K562 (cell line): ENCODE measurements at regions not wholly inside any gene's neighbourhood (a gene's known extent, or its start where the extent isn't known, plus 50 kb on each side); places are given as distances from the start of the nearest gene placed in this dataset.

ENCODE experiments used
- FOXM1 ChIP-seq, 2 experiments: fragments of 450-650 bp in 1 of 2; sonication (generic) in 1 of 2; formaldehyde crosslinking in 1 of 2; IDR thresholded peaks; 2 replicates each; pipeline versions ENCODE4 v1.6.1 to v1.9.0; 2017 to 2022; ENCODE audit warnings: low read depth in 2 of 2, mild to moderate bottlenecking in 2 of 2, missing genetic modification reagents in 1 of 2, moderate library complexity in 1 of 2
- KLF16 ChIP-seq: IDR thresholded peaks from 2 replicates; pipeline ENCODE4 v1.6.1; 2016; ENCODE audit warnings: antibody characterized with exemption
- MAZ ChIP-seq, 2 experiments: fragments of 450-650 bp in 1 of 2; sonication (generic) in 1 of 2; formaldehyde crosslinking; IDR thresholded peaks in 1 of 2; conservative IDR thresholded peaks in 1 of 2; 2 replicates each; pipeline versions ENCODE4 v1.4.0 to v1.5.0; 2020; ENCODE audit warnings: mild to moderate bottlenecking in 1 of 2, missing genetic modification reagents in 1 of 2
- MCM7 ChIP-seq, 2 experiments: fragments of 450-650 bp; IDR thresholded peaks; 2 replicates each; pipeline ENCODE4 v1.6.1; 2016 to 2018
- NCOA2 ChIP-seq, 2 experiments: fragments of 450-650 bp; IDR thresholded peaks; 2 replicates each; pipeline ENCODE4 v1.6.1; 2018; ENCODE audit warnings: mild to moderate bottlenecking in 2 of 2, moderate library complexity in 1 of 2; ENCODE audit not compliant: partially characterized antibody in 2 of 2
- NR2C1 ChIP-seq, 2 experiments: fragments of 450-650 bp; IDR thresholded peaks; 2 replicates each; pipeline ENCODE4 v1.6.1; 2017; ENCODE audit warnings: mild to moderate bottlenecking in 2 of 2, antibody characterized with exemption in 1 of 2, inconsistent platforms in 1 of 2, missing compliant biosample characterization in 1 of 2, missing genetic modification characterization in 1 of 2
- SAFB2 ChIP-seq: fragments of 200-400 bp; formaldehyde crosslinking; IDR thresholded peaks from 2 replicates; pipeline ENCODE4 v1.6.1; 2018; ENCODE audit warnings: borderline replicate concordance, low read length, low read depth, moderate library complexity; ENCODE audit not compliant: severe bottlenecking
- ZNF124 ChIP-seq: sonication (generic); formaldehyde crosslinking; IDR thresholded peaks from 2 replicates; pipeline ENCODE4 v1.8.1; 2022; ENCODE audit warnings: missing genetic modification reagents
- ZNF24 ChIP-seq: fragments of 450-650 bp; IDR thresholded peaks from 2 replicates; pipeline ENCODE4 v1.6.1; 2016
- TF ChIP-seq, protein P1 (sequence below): fragments of 450-650 bp; formaldehyde crosslinking; IDR thresholded peaks from 2 replicates; pipeline ENCODE4 v1.4.0; 2020; ENCODE audit warnings: mild to moderate bottlenecking, moderate library complexity
- TF ChIP-seq, protein P2 (sequence below), 3 experiments: fragments of 200-800 bp in 1 of 3; sonication (Bioruptor generic) in 1 of 3; sonication (generic) in 1 of 3; formaldehyde crosslinking in 1 of 3; IDR thresholded peaks; 2 replicates each; pipeline versions ENCODE4 v1.6.1 to v1.8.0; 2016 to 2022; ENCODE audit warnings: mild to moderate bottlenecking in 2 of 3, missing compliant biosample characterization in 2 of 3, missing genetic modification characterization in 2 of 3, missing genetic modification reagents in 1 of 3
- TF ChIP-seq, protein P3 (sequence below): sonication (generic); formaldehyde crosslinking; IDR thresholded peaks from 2 replicates; pipeline ENCODE4 v1.8.0; 2022; ENCODE audit warnings: mild to moderate bottlenecking, missing genetic modification reagents
- TF ChIP-seq, protein P4 (sequence below): fragments of 250-450 bp; sonication (Bioruptor Pico); IDR thresholded peaks from 2 replicates; pipeline ENCODE4 v1.5.0; 2020; ENCODE audit warnings: mild to moderate bottlenecking, borderline replicate concordance
- TF ChIP-seq, protein P5 (sequence below): IDR thresholded peaks from 2 replicates; pipeline ENCODE4 v1.6.1; 2016; ENCODE audit warnings: missing genetic modification characterization, missing compliant biosample characterization

DNA sequence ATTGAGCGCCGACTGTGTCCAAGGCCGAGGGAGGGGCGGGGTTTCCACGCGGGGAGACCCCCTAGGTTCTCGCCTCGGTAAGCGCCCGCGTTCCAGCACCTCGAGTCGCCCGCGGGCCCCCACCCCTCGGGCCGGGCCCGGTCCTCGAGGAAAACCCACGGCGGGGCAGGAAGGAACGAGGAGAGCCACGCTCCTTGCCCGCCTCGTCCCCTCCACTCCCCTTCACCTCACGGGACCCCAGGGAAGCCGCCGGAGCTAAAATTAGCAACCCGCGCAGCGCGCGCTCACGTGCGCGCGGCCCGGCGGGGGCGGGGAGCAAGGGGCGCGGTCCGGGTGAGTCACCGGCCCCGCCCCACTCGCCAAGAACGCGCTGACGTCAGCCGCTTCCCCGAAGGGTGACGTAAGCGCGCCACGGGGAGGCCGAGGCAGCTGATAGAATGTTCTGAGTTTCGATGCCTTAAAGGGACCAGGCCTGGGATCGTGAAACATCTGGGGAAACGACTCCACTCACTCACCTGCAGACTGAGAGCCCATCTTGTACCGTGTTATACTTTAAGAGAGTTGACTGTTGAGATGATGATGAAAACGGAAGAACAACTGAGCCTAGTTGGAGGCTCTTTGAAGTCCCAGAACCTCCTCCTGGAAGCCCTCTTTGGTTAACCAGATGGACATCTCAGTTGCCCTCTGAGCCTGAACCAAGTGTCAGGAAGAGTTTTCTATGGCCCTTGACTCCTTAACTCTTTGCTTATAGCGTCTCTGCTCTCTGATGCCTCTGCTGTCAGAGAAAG lies 49.7 kb upstream of the ATF3 start (continued):
- no peak for TF ChIP-seq NCOA2 (IDR thresholded peaks at IDR 0.05; ENCODE audit: partially characterized antibody in 2 of 2)
- TF ChIP-seq, protein P1, sequence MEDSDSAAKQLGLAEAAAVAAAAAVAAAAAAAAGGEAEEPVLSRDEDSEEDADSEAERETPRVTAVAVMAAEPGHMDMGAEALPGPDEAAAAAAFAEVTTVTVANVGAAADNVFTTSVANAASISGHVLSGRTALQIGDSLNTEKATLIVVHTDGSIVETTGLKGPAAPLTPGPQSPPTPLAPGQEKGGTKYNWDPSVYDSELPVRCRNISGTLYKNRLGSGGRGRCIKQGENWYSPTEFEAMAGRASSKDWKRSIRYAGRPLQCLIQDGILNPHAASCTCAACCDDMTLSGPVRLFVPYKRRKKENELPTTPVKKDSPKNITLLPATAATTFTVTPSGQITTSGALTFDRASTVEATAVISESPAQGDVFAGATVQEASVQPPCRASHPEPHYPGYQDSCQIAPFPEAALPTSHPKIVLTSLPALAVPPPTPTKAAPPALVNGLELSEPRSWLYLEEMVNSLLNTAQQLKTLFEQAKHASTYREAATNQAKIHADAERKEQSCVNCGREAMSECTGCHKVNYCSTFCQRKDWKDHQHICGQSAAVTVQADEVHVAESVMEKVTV: peak; percentile 35; the same call in 1 of the 2 replicates
- TF ChIP-seq FOXM1 (IDR thresholded peaks at IDR 0.05; ENCODE audit: low read depth): peak; percentile 65
- TF ChIP-seq FOXM1 (CRISPR knock-in tag; IDR thresholded peaks at IDR 0.05; ENCODE audit: low read depth): no peak
- TF ChIP-seq NR2C1 (IDR thresholded peaks at IDR 0.05): no peak; the same call in 1 of the 2 replicates
- no peak for TF ChIP-seq NR2C1 (tag; IDR thresholded peaks at IDR 0.05)
- peak; percentile 9; the same call in 1 of the 2 replicates for TF ChIP-seq KLF16
- TF ChIP-seq, protein P2, sequence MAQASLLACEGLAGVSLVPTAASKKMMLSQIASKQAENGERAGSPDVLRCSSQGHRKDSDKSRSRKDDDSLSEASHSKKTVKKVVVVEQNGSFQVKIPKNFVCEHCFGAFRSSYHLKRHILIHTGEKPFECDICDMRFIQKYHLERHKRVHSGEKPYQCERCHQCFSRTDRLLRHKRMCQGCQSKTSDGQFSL (CRISPR knock-in tag; IDR thresholded peaks at IDR 0.05): no peak
- TF ChIP-seq, protein P2 (tag; IDR thresholded peaks at IDR 0.05): no peak; a peak in 1 of 4 replicates
- TF ChIP-seq MCM7 (IDR thresholded peaks at IDR 0.05): no peak; a peak in 1 of 4 replicates
- TF ChIP-seq MAZ (CRISPR knock-in tag; conservative IDR thresholded peaks at IDR 0.05 in 1 of 2, IDR thresholded peaks at IDR 0.05 in 1 of 2): peak; percentile 97 to 98
- no peak for TF ChIP-seq SAFB2
- TF ChIP-seq, protein P3, sequence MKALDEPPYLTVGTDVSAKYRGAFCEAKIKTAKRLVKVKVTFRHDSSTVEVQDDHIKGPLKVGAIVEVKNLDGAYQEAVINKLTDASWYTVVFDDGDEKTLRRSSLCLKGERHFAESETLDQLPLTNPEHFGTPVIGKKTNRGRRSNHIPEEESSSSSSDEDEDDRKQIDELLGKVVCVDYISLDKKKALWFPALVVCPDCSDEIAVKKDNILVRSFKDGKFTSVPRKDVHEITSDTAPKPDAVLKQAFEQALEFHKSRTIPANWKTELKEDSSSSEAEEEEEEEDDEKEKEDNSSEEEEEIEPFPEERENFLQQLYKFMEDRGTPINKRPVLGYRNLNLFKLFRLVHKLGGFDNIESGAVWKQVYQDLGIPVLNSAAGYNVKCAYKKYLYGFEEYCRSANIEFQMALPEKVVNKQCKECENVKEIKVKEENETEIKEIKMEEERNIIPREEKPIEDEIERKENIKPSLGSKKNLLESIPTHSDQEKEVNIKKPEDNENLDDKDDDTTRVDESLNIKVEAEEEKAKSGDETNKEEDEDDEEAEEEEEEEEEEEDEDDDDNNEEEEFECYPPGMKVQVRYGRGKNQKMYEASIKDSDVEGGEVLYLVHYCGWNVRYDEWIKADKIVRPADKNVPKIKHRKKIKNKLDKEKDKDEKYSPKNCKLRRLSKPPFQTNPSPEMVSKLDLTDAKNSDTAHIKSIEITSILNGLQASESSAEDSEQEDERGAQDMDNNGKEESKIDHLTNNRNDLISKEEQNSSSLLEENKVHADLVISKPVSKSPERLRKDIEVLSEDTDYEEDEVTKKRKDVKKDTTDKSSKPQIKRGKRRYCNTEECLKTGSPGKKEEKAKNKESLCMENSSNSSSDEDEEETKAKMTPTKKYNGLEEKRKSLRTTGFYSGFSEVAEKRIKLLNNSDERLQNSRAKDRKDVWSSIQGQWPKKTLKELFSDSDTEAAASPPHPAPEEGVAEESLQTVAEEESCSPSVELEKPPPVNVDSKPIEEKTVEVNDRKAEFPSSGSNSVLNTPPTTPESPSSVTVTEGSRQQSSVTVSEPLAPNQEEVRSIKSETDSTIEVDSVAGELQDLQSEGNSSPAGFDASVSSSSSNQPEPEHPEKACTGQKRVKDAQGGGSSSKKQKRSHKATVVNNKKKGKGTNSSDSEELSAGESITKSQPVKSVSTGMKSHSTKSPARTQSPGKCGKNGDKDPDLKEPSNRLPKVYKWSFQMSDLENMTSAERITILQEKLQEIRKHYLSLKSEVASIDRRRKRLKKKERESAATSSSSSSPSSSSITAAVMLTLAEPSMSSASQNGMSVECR (CRISPR knock-in tag): peak; percentile 62
- TF ChIP-seq, protein P4, sequence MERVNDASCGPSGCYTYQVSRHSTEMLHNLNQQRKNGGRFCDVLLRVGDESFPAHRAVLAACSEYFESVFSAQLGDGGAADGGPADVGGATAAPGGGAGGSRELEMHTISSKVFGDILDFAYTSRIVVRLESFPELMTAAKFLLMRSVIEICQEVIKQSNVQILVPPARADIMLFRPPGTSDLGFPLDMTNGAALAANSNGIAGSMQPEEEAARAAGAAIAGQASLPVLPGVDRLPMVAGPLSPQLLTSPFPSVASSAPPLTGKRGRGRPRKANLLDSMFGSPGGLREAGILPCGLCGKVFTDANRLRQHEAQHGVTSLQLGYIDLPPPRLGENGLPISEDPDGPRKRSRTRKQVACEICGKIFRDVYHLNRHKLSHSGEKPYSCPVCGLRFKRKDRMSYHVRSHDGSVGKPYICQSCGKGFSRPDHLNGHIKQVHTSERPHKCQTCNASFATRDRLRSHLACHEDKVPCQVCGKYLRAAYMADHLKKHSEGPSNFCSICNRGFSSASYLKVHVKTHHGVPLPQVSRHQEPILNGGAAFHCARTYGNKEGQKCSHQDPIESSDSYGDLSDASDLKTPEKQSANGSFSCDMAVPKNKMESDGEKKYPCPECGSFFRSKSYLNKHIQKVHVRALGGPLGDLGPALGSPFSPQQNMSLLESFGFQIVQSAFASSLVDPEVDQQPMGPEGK (CRISPR knock-in tag): no peak
- TF ChIP-seq, protein P5, sequence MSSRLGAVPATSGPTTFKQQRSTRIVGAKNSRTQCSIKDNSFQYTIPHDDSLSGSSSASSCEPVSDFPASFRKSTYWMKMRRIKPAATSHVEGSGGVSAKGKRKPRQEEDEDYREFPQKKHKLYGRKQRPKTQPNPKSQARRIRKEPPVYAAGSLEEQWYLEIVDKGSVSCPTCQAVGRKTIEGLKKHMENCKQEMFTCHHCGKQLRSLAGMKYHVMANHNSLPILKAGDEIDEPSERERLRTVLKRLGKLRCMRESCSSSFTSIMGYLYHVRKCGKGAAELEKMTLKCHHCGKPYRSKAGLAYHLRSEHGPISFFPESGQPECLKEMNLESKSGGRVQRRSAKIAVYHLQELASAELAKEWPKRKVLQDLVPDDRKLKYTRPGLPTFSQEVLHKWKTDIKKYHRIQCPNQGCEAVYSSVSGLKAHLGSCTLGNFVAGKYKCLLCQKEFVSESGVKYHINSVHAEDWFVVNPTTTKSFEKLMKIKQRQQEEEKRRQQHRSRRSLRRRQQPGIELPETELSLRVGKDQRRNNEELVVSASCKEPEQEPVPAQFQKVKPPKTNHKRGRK (tag): no peak
- TF ChIP-seq ZNF24: peak; percentile 62
- TF ChIP-seq ZNF124: no peak
